HFFc6 (cell line): ENCODE measurements at regions not wholly inside any gene's neighbourhood (a gene's known extent, or its start where the extent isn't known, plus 50 kb on each side); places are given as distances from the start of the nearest gene placed in this dataset.
A peak's percentile ranks its signal among the peaks of the same experiment; 100 is the strongest.

Source experiments
- DNase-seq: peaks from one replicate; pipeline ENCODE4 v3.0.0-alpha.2; 2018
- H3K27ac Mint-ChIP-seq: 2 replicates; pipeline ENCODE4 v1.8.0; 2020; ENCODE audit warnings: mild to moderate bottlenecking, mixed read lengths
- H3K27me3 Mint-ChIP-seq: 2 replicates; pipeline ENCODE4 v1.8.0; 2021; ENCODE audit warnings: mild to moderate bottlenecking, moderate library complexity, mixed read lengths; ENCODE audit not compliant: insufficient read depth
- H3K36me3 Mint-ChIP-seq: 2 replicates; pipeline ENCODE4 v1.8.0; 2021; ENCODE audit warnings: low read depth, mixed read lengths
- H3K4me1 Mint-ChIP-seq: 2 replicates; pipeline ENCODE4 v1.8.0; 2020; ENCODE audit warnings: low read depth, mixed read lengths
- H3K4me3 Mint-ChIP-seq: 2 replicates; pipeline ENCODE4 v1.8.0; 2020; ENCODE audit warnings: mild to moderate bottlenecking, moderate library complexity, mixed read lengths
- H3K9me3 Mint-ChIP-seq: 2 replicates; pipeline ENCODE4 v1.8.0; 2020; ENCODE audit warnings: mild to moderate bottlenecking, mixed read lengths
- CTCF ChIP-seq: fragments of 200-600 bp; sonication (generic); IDR thresholded peaks from 2 replicates; pipeline ENCODE4 v1.5.0; 2021; ENCODE audit warnings: antibody characterized with exemption, mild to moderate bottlenecking

- no peak overlapping the region for H3K27ac Mint-ChIP-seq
- no peak overlapping the region for H3K4me3 Mint-ChIP-seq
- peaks cover 11% of the 10 kb centered on the region for H3K9me3 Mint-ChIP-seq
- no peak for TF ChIP-seq CTCF
- no peak for DNase-seq
- H3K36me3 Mint-ChIP-seq = peaks cover 15% of the 10 kb centered on the region
- H3K27me3 Mint-ChIP-seq = no peaks in the 10 kb centered on the region
- peaks cover 9% of the 10 kb centered on the region for H3K4me1 Mint-ChIP-seq
These were observed 632.3 kb downstream of the CCDC171 start for GRCh38 chr9:16184964-16185646.

- DNase-seq = no peak
- no peak for TF ChIP-seq CTCF
- no peaks in the 10 kb centered on the region for H3K27me3 Mint-ChIP-seq
- peak overlapping the region; percentile 67 for H3K27ac Mint-ChIP-seq
- peaks cover 42% of the 10 kb centered on the region for H3K4me1 Mint-ChIP-seq
- peaks cover 11% of the 10 kb centered on the region for H3K9me3 Mint-ChIP-seq
- H3K36me3 Mint-ChIP-seq = peaks cover 15% of the 10 kb centered on the region
- H3K4me3 Mint-ChIP-seq = no peak overlapping the region
These were observed 638.3 kb downstream of the CCDC171 start for GRCh38 chr9:16191191-16191590.

GRCh38 chr9:16191691-16192402 is 639.0 kb downstream of the CCDC171 start:
- peak overlapping the region; percentile 69 for H3K4me3 Mint-ChIP-seq
- peaks cover 11% of the 10 kb centered on the region for H3K9me3 Mint-ChIP-seq
- H3K27me3 Mint-ChIP-seq = no peaks in the 10 kb centered on the region
- peak; percentile 82 for DNase-seq
- peaks cover 15% of the 10 kb centered on the region for H3K36me3 Mint-ChIP-seq
- H3K27ac Mint-ChIP-seq = peak overlapping the region; percentile 67
- H3K4me1 Mint-ChIP-seq = peaks cover 48% of the 10 kb centered on the region
- TF ChIP-seq CTCF = peak; percentile 92

- Mint-ChIP-seq H3K9me3 (peaks cover 11% of the 10 kb centered on the region), H3K36me3 (peaks cover 15% of the 10 kb centered on the region), H3K4me1 (peaks cover 54% of the 10 kb centered on the region), H3K27me3 (no peaks in the 10 kb centered on the region), H3K4me3 (peak overlapping the region; percentile 69), H3K27ac (peak overlapping the region; percentile 67)
- peak; percentile 16 for TF ChIP-seq CTCF
- no peak for DNase-seq
These were observed 639.7 kb downstream of the CCDC171 start for GRCh38 chr9:16192403-16193017.

GRCh38 chr9:16193066-16193465 is 640.2 kb downstream of the CCDC171 start:
- H3K9me3 Mint-ChIP-seq = peaks cover 11% of the 10 kb centered on the region
- no peak for TF ChIP-seq CTCF
- H3K27me3 Mint-ChIP-seq = no peaks in the 10 kb centered on the region
- H3K4me1 Mint-ChIP-seq = peaks cover 59% of the 10 kb centered on the region
- H3K4me3 Mint-ChIP-seq = peak overlapping the region; percentile 69
- H3K36me3 Mint-ChIP-seq = peaks cover 15% of the 10 kb centered on the region
- peak overlapping the region; percentile 56; the same call in 1 of the 2 replicates for H3K27ac Mint-ChIP-seq
- DNase-seq = no peak
